Karpas-422 (cell line): ENCODE measurements at regions not wholly inside any gene's neighbourhood (a gene's known extent, or its start where the extent isn't known, plus 50 kb on each side); places are given as distances from the start of the nearest gene placed in this dataset.
"Not testable (repeated sequence)": the region's sequence is repeated elsewhere in the genome, so short reads cannot be mapped to it uniquely, and the experiment has no call there.

Source experiments
- DNase-seq: peaks from one replicate; pipeline ENCODE4 v3.0.0-alpha.2; 2015
- H2AFZ ChIP-seq: fragments of 200-600 bp; sonication (generic); 2 replicates; pipeline ENCODE4 v1.6.1; 2014; ENCODE audit warnings: antibody characterized with exemption, low read length, mixed read lengths
- H3K27ac ChIP-seq: fragments of 200-600 bp; sonication (generic); 2 replicates; pipeline ENCODE4 v1.5.1; 2014; ENCODE audit warnings: mild to moderate bottlenecking, low read length, moderate library complexity
- H3K27me3 ChIP-seq: fragments of 200-600 bp; sonication (generic); 2 replicates; pipeline ENCODE4 v1.6.1; 2014; ENCODE audit warnings: low read length, mixed read lengths
- H3K36me3 ChIP-seq: fragments of 200-600 bp; sonication (generic); 2 replicates; pipeline ENCODE4 v1.6.1; 2014; ENCODE audit warnings: low read length, mixed read lengths; ENCODE audit not compliant: insufficient read depth
- H3K4me1 ChIP-seq: fragments of 200-600 bp; sonication (generic); 2 replicates; pipeline ENCODE4 v1.6.1; 2014; ENCODE audit warnings: mild to moderate bottlenecking, low read length, mixed read lengths
- H3K4me2 ChIP-seq: fragments of 200-600 bp; sonication (generic); 2 replicates; pipeline ENCODE4 v1.6.1; 2014; ENCODE audit warnings: low read length, low read depth, mild to moderate bottlenecking; ENCODE audit not compliant: poor library complexity, severe bottlenecking
- H3K4me3 ChIP-seq: fragments of 200-600 bp; sonication (generic); 2 replicates; pipeline ENCODE4 v1.5.1; 2014; ENCODE audit warnings: mild to moderate bottlenecking, antibody characterized with exemption, low read length, mixed read lengths
- H3K79me2 ChIP-seq: fragments of 200-600 bp; sonication (generic); 2 replicates; pipeline ENCODE4 v1.6.1; 2014; ENCODE audit warnings: mild to moderate bottlenecking, low read length, mixed read lengths
- H3K9ac ChIP-seq: fragments of 200-600 bp; sonication (generic); 2 replicates; pipeline ENCODE4 v1.6.0; 2014; ENCODE audit warnings: low read length
- H3K9me2 ChIP-seq: fragments of 200-600 bp; sonication (generic), shearing (Covaris generic); replicated peaks from 2 replicates; pipeline ENCODE4 v1.6.0; 2014; ENCODE audit warnings: mild to moderate bottlenecking, low read length, moderate library complexity; ENCODE audit not compliant: insufficient read depth
- H3K9me3 ChIP-seq: fragments of 300-700, 200-600 bp; sonication (generic); 2 replicates; pipeline ENCODE4 v1.6.1; 2014; ENCODE audit warnings: low read length, mixed read lengths
- H4K20me1 ChIP-seq: fragments of 200-600 bp; sonication (generic); 2 replicates; pipeline ENCODE4 v1.6.1; 2014; ENCODE audit warnings: mild to moderate bottlenecking, antibody characterized with exemption, low read length, low read depth; ENCODE audit not compliant: insufficient read depth

GRCh38 chr2:160592401-160592800 is 98.8 kb upstream of the RBMS1 start:
- no peak overlapping the region for H3K27ac ChIP-seq
- H3K9me3 ChIP-seq, result peaks cover 3% of the 10 kb centered on the region; the same call in 1 of the 2 replicates
- H3K4me3 ChIP-seq, result no peak overlapping the region
- no peak overlapping the region for H2AFZ ChIP-seq
- H3K4me2 ChIP-seq, result no peak overlapping the region
- DNase-seq, result no peak
- H3K9ac ChIP-seq, result no peak overlapping the region
- H3K4me1 ChIP-seq, result no peaks in the 10 kb centered on the region
- H3K27me3 ChIP-seq, result no peaks in the 10 kb centered on the region
- no peaks in the 10 kb centered on the region for H4K20me1 ChIP-seq
- no peaks in the 10 kb centered on the region for H3K9me2 ChIP-seq
- H3K36me3 ChIP-seq, result no peaks in the 10 kb centered on the region
- H3K79me2 ChIP-seq, result no peaks in the 10 kb centered on the region

DNA sequence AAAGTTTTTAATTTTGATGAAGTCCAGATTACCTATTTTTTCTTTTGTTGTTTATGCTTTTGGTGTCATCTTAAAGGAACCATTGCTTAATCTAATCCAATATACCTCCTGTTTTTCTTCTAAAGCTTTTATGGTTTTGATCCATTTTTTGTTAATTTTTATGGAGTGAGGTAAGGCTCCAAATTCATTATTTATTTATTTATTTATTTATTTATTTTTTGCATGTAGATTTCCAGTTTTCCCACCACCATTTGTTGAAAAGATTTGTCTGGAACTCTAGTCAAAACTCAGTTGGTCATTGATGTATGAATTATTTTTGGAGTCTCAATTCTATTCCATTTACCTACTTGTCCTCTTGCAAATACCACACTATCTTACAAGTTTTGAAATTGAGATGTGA is 99.4 kb upstream of the RBMS1 start:
- Histone ChIP-seq H3K27ac (no peak overlapping the region), H3K79me2 (no peaks in the 10 kb centered on the region), H3K9me2 (no peaks in the 10 kb centered on the region), H3K36me3 (no peaks in the 10 kb centered on the region), H3K9ac (no peak overlapping the region), H3K4me1 (no peaks in the 10 kb centered on the region), H3K9me3 (peaks cover 3% of the 10 kb centered on the region; the same call in 1 of the 2 replicates), H4K20me1 (no peaks in the 10 kb centered on the region), H3K4me2 (no peak overlapping the region), H3K27me3 (no peaks in the 10 kb centered on the region), H3K4me3 (no peak overlapping the region), H2AFZ (no peak overlapping the region)
- DNase-seq, result no peak

DNA sequence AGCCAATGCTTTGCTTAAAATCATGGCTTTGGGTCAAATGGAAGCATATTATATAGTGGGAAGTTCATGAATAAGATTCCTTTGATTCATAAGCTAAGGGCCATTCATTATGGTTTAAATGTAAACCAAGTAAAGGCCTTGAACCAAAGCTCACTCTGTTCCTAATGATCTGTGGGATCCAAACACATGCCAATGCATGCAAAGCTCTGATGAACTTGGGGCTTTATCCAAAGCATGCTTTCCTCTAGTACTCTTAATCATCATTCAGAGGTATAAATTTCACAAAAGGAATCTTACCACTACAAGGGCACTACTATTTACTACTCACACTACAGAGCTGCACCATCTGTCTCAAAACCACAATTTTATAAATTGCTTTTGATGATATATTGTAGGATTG is 102.8 kb upstream of the RBMS1 start:
- Histone ChIP-seq H2AFZ (no peak overlapping the region), H3K9me2 (no peaks in the 10 kb centered on the region), H3K4me1 (no peaks in the 10 kb centered on the region), H3K36me3 (no peaks in the 10 kb centered on the region), H3K9me3 (peaks cover 3% of the 10 kb centered on the region; the same call in 1 of the 2 replicates), H3K4me2 (no peak overlapping the region), H4K20me1 (no peaks in the 10 kb centered on the region), H3K27ac (no peak overlapping the region), H3K4me3 (no peak overlapping the region), H3K79me2 (no peaks in the 10 kb centered on the region), H3K9ac (no peak overlapping the region), H3K27me3 (no peaks in the 10 kb centered on the region)
- DNase-seq, result no peak

GRCh38 chr2:160600437-160600836 is 106.8 kb upstream of the RBMS1 start:
- H3K27me3 ChIP-seq, H4K20me1 ChIP-seq, DNase-seq, H3K4me1 ChIP-seq, H3K27ac ChIP-seq, H3K9me3 ChIP-seq, H2AFZ ChIP-seq, H3K4me2 ChIP-seq, H3K9ac ChIP-seq, H3K79me2 ChIP-seq, H3K36me3 ChIP-seq, H3K9me2 ChIP-seq, H3K4me3 ChIP-seq: not testable (repeated sequence)

- Histone ChIP-seq H3K27me3 (no peaks in the 10 kb centered on the region; the same call in 1 of the 2 replicates), H3K79me2 (no peaks in the 10 kb centered on the region), H3K9me3 (no peaks in the 10 kb centered on the region), H3K9ac (no peak overlapping the region), H3K36me3 (no peaks in the 10 kb centered on the region), H3K4me1 (no peaks in the 10 kb centered on the region), H3K9me2 (no peaks in the 10 kb centered on the region), H2AFZ (no peak overlapping the region), H3K4me3 (no peak overlapping the region), H3K27ac (no peak overlapping the region), H4K20me1 (no peaks in the 10 kb centered on the region), H3K4me2 (no peak overlapping the region)
- DNase-seq, result no peak
Observed at GRCh38 chr2:160602073-160602472, 108.5 kb upstream of the RBMS1 start.

DNA sequence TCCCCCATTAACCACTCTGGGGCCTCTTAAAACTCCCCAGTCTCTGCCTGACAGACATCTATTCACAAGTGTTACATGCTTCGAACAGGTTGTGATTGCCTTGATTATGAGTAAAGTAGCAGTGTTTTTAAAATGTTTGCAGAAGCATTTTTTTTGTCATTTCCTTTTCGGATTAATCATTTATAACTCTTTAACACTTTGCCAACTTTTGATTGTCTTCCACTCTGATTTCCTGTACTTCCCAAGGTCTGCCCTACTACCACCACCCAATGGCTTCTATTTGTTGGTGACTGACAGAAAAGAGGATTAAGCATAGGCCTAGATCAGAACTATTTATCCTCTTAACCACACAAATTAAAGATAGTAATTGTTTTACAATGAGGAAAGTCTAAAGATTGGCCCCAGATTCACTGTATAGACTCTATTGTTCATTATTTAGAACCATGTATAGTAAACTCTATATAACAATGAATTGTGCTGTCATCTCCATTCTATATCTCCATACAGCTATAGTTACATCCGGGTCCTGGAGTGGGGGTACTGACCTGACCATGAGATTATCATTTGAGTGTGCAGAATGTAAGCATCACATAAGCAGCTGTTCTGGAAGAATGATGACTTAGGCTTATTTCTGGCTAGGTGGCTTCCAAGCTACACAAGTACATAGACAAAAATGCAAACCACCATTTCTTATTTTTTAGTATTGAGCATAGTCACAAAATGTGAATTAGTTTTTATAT is 110.3 kb upstream of the RBMS1 start:
- H3K9ac ChIP-seq, result no peak overlapping the region
- H3K4me2 ChIP-seq, result no peak overlapping the region
- H2AFZ ChIP-seq, result no peak overlapping the region
- H3K4me3 ChIP-seq, result no peak overlapping the region
- no peaks in the 10 kb centered on the region for H3K79me2 ChIP-seq
- no peaks in the 10 kb centered on the region for H3K4me1 ChIP-seq
- H3K9me2 ChIP-seq, result no peaks in the 10 kb centered on the region
- no peak overlapping the region for H3K27ac ChIP-seq
- no peaks in the 10 kb centered on the region for H3K9me3 ChIP-seq
- no peak for DNase-seq
- H3K36me3 ChIP-seq, result no peaks in the 10 kb centered on the region
- H4K20me1 ChIP-seq, result no peaks in the 10 kb centered on the region
- H3K27me3 ChIP-seq, result no peaks in the 10 kb centered on the region; the same call in 1 of the 2 replicates

DNA sequence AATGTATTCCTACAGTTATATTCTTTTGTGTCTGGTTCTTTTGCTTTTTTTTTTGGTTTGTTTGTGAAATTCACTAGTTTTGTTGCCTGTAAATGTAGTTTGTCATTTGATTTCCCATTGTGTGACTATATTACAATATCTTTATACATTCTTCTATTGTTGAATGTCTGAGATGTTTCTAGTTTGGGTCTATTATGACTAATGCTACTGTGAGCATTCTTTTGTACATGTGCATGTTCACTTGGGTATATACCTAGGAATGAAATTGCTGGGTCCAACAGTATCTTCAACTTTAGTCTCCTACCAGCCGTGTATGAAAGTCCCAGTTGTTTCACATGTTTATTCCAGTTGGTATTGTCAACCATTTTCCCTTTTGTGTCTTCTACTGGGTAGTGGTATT is 112.7 kb upstream of the RBMS1 start:
- no peak overlapping the region for H3K9ac ChIP-seq
- H3K4me1 ChIP-seq, result no peaks in the 10 kb centered on the region

DNA sequence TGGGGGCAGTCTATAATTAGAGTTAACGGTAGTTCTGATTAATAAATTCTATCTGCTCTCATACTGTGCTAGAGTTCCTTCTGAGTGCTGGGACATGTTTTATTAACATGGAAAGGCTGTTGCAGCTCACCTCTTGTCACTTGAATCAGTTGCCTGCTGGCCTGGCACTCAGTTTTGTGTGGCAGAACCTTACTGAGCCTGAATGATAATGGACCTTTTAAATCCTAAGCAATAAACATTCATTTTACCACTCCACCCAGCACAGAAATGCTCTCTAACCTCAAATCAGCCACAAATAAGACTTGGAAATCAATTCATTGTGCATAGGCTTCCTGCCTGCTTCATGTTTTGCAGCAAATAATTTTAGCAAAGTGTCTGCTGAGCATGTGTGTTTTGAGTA is 115.0 kb upstream of the RBMS1 start:
- Histone ChIP-seq H4K20me1 (no peaks in the 10 kb centered on the region), H3K27ac (no peak overlapping the region), H3K4me2 (no peak overlapping the region), H2AFZ (no peak overlapping the region), H3K4me3 (no peak overlapping the region), H3K4me1 (no peaks in the 10 kb centered on the region), H3K27me3 (no peaks in the 10 kb centered on the region; the same call in 1 of the 2 replicates), H3K9me3 (no peaks in the 10 kb centered on the region), H3K9me2 (no peaks in the 10 kb centered on the region), H3K36me3 (no peaks in the 10 kb centered on the region), H3K9ac (no peak overlapping the region), H3K79me2 (no peaks in the 10 kb centered on the region)
- no peak for DNase-seq

More for the DNA sequence above, 112.7 kb upstream of the RBMS1 start:
- H3K9me3 ChIP-seq, result no peaks in the 10 kb centered on the region
- no peak overlapping the region for H3K27ac ChIP-seq
- no peak for DNase-seq
- H2AFZ ChIP-seq, result no peak overlapping the region
- no peak overlapping the region for H3K4me3 ChIP-seq
- H3K36me3 ChIP-seq, result no peaks in the 10 kb centered on the region
- H3K27me3 ChIP-seq, result no peaks in the 10 kb centered on the region; the same call in 1 of the 2 replicates
- no peaks in the 10 kb centered on the region for H3K9me2 ChIP-seq
- H3K4me2 ChIP-seq, result no peak overlapping the region
- no peaks in the 10 kb centered on the region for H4K20me1 ChIP-seq
- no peaks in the 10 kb centered on the region for H3K79me2 ChIP-seq
